SK-N-SH treated with all-trans-retinoic acid at 6 μM for 48 hours (cell line): ENCODE measurements at regions not wholly inside any gene's neighbourhood (a gene's known extent, or its start where the extent isn't known, plus 50 kb on each side); places are given as distances from the start of the nearest gene placed in this dataset.

Source experiments
- ATAC-seq: fragments of 200-7000 bp; cut with Tn5 transposase; 3 replicates; pipeline ENCODE4 v1.9.1; 2020; ENCODE audit warnings: mild to moderate bottlenecking, moderate library complexity
- BACH2 ChIP-seq: fragments of 250-450 bp; sonication (Bioruptor Pico); IDR thresholded peaks from 2 replicates; pipeline ENCODE4 v1.9.0; 2021; ENCODE audit warnings: mild to moderate bottlenecking, borderline replicate concordance
- CSDC2 ChIP-seq: fragments of 250-450 bp; sonication (Bioruptor Pico); IDR thresholded peaks from 2 replicates; pipeline ENCODE4 v1.5.0; 2020; ENCODE audit warnings: mild to moderate bottlenecking, moderate library complexity
- CSRNP3 ChIP-seq: fragments of 250-450 bp; sonication (Bioruptor Pico); IDR thresholded peaks from 2 replicates; pipeline ENCODE4 v1.5.1; 2021; ENCODE audit warnings: mild to moderate bottlenecking, moderate library complexity
- GLIS3 ChIP-seq: fragments of 250-450 bp; sonication (Bioruptor Pico); IDR thresholded peaks from 2 replicates; pipeline ENCODE4 v1.5.0; 2020; ENCODE audit warnings: mild to moderate bottlenecking, moderate library complexity
- ISL1 ChIP-seq: fragments of 250-450 bp; sonication (Bioruptor Pico); IDR thresholded peaks from 2 replicates; pipeline ENCODE4 v2.1.2; 2022; ENCODE audit warnings: mild to moderate bottlenecking, moderate library complexity
- OSR1 ChIP-seq: fragments of 250-450 bp; sonication (Bioruptor Pico); IDR thresholded peaks from 2 replicates; pipeline ENCODE4 v1.8.0; 2022; ENCODE audit warnings: moderate library complexity, mild to moderate bottlenecking, inconsistent platforms
- PPARA ChIP-seq: fragments of 250-450 bp; sonication (Bioruptor Pico); IDR thresholded peaks from 2 replicates; pipeline ENCODE4 v1.5.0; 2020; ENCODE audit warnings: mild to moderate bottlenecking, borderline replicate concordance
- SNAI2 ChIP-seq: fragments of 250-450 bp; sonication (Bioruptor Pico); IDR thresholded peaks from 2 replicates; pipeline ENCODE4 v1.5.0; 2020; ENCODE audit warnings: mild to moderate bottlenecking, moderate library complexity
- TCF4 ChIP-seq: fragments of 250-450 bp; sonication (Bioruptor Pico); IDR thresholded peaks from 2 replicates; pipeline ENCODE4 v1.8.0; 2021; ENCODE audit warnings: mild to moderate bottlenecking, moderate library complexity, borderline replicate concordance
- TOX ChIP-seq: fragments of 250-450 bp; sonication (Bioruptor Pico); IDR thresholded peaks from 2 replicates; pipeline ENCODE4 v1.8.0; 2021; ENCODE audit warnings: mild to moderate bottlenecking, moderate library complexity, borderline replicate concordance
- TSHZ2 ChIP-seq: fragments of 250-450 bp; sonication (Bioruptor Pico); IDR thresholded peaks from 2 replicates; pipeline ENCODE4 v1.5.0; 2020; ENCODE audit warnings: mild to moderate bottlenecking, moderate library complexity
- ZC3H10 ChIP-seq: fragments of 250-450 bp; sonication (Bioruptor Pico); IDR thresholded peaks from 2 replicates; pipeline ENCODE4 v1.5.1; 2021; ENCODE audit warnings: mild to moderate bottlenecking, moderate library complexity
- ZFP3 ChIP-seq: fragments of 250-450 bp; sonication (Bioruptor Pico); IDR thresholded peaks from 2 replicates; pipeline ENCODE4 v1.5.0; 2020; ENCODE audit warnings: mild to moderate bottlenecking, moderate library complexity
- ZNF565 ChIP-seq: fragments of 450-650 bp; formaldehyde crosslinking; conservative IDR thresholded peaks from 2 replicates; pipeline ENCODE4 v1.5.0; 2020; ENCODE audit warnings: low read depth, mild to moderate bottlenecking, moderate library complexity
- ZNF70 ChIP-seq: fragments of 450-650 bp; formaldehyde crosslinking; IDR thresholded peaks from 2 replicates; pipeline ENCODE4 v1.5.0; 2020; ENCODE audit warnings: mild to moderate bottlenecking, moderate library complexity
- ZNF8 ChIP-seq: fragments of 450-650 bp; formaldehyde crosslinking; IDR thresholded peaks from 2 replicates; pipeline ENCODE4 v1.5.0; 2020; ENCODE audit warnings: mild to moderate bottlenecking, moderate library complexity
- TF ChIP-seq, protein P1 (sequence below): fragments of 250-450 bp; sonication (Bioruptor Pico); IDR thresholded peaks from 2 replicates; pipeline ENCODE4 v1.5.1; 2020; ENCODE audit warnings: low read depth, mild to moderate bottlenecking, moderate library complexity
- TF ChIP-seq, protein P2 (sequence below): fragments of 250-450 bp; sonication (Bioruptor Pico); IDR thresholded peaks from 2 replicates; pipeline ENCODE4 v1.8.0; 2020; ENCODE audit warnings: mild to moderate bottlenecking, moderate library complexity, borderline replicate concordance

GRCh38 chr2:121018136-121019061, 266.6 kb downstream of the TFCP2L1 start:
- ATAC-seq: no peak
- TF ChIP-seq TSHZ2 (CRISPR knock-in tag) (no peak), OSR1 (CRISPR knock-in tag) (no peak), SNAI2 (CRISPR knock-in tag) (no peak)

- TF ChIP-seq CSRNP3 (no peak), TCF4 (CRISPR knock-in tag) (no peak), TOX (CRISPR knock-in tag) (no peak), ZC3H10 (CRISPR knock-in tag) (no peak)
- TF ChIP-seq, all 23 proteins: peak for 0
- no peak for ATAC-seq
These were observed 265.9 kb downstream of the TFCP2L1 start for GRCh38 chr2:121019071-121019470.

GRCh38 chr2:121019756-121020155, 265.2 kb downstream of the TFCP2L1 start:
- no peak for TF ChIP-seq OSR1 (CRISPR knock-in tag)
- ATAC-seq: no peak

GRCh38 chr2:121021685-121022084, 263.3 kb downstream of the TFCP2L1 start:
- no peak for ATAC-seq
- no peak for TF ChIP-seq GLIS3 (CRISPR knock-in tag)
- no peak for TF ChIP-seq CSRNP3
- TF ChIP-seq PPARA (CRISPR knock-in tag): no peak
- no peak for TF ChIP-seq TCF4 (CRISPR knock-in tag)
- no peak for TF ChIP-seq CSDC2 (CRISPR knock-in tag)
- TF ChIP-seq, protein P1, sequence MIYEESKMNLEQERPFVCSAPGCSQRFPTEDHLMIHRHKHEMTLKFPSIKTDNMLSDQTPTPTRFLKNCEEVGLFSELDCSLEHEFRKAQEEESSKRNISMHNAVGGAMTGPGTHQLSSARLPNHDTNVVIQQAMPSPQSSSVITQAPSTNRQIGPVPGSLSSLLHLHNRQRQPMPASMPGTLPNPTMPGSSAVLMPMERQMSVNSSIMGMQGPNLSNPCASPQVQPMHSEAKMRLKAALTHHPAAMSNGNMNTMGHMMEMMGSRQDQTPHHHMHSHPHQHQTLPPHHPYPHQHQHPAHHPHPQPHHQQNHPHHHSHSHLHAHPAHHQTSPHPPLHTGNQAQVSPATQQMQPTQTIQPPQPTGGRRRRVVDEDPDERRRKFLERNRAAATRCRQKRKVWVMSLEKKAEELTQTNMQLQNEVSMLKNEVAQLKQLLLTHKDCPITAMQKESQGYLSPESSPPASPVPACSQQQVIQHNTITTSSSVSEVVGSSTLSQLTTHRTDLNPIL: no peak
- TF ChIP-seq ZFP3: no peak
- no peak for TF ChIP-seq ISL1
- TF ChIP-seq ZNF8 (CRISPR knock-in tag): no peak
- TF ChIP-seq, all 23 proteins: peak for 0

DNA sequence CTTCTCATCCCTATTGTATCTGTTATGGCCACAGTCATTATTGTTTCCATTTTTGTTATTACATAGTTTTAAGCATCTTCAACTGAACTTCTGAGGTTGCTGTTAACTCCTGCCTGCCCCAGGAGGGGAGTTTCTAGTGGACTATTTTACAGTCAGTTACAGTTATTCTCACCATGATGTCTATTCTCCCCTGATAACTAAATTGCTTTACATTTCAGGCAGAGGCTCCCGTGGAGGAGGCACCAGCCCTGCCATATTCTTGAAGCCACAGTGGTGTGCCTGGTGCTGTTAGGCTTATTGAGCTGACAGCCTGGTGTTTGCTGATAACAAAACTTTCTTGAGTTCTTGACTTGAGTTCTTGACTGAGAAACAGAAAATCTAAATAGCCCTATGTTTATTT, 256.4 kb downstream of the TFCP2L1 start:
- ATAC-seq: no peak
- TF ChIP-seq ZFP3 (no peak), ZNF70 (CRISPR knock-in tag) (no peak), CSDC2 (CRISPR knock-in tag) (no peak), GLIS3 (CRISPR knock-in tag) (no peak), SNAI2 (CRISPR knock-in tag) (no peak), CSRNP3 (no peak), ZNF565 (CRISPR knock-in tag) (no peak), BACH2 (no peak)
- TF ChIP-seq, protein P2, sequence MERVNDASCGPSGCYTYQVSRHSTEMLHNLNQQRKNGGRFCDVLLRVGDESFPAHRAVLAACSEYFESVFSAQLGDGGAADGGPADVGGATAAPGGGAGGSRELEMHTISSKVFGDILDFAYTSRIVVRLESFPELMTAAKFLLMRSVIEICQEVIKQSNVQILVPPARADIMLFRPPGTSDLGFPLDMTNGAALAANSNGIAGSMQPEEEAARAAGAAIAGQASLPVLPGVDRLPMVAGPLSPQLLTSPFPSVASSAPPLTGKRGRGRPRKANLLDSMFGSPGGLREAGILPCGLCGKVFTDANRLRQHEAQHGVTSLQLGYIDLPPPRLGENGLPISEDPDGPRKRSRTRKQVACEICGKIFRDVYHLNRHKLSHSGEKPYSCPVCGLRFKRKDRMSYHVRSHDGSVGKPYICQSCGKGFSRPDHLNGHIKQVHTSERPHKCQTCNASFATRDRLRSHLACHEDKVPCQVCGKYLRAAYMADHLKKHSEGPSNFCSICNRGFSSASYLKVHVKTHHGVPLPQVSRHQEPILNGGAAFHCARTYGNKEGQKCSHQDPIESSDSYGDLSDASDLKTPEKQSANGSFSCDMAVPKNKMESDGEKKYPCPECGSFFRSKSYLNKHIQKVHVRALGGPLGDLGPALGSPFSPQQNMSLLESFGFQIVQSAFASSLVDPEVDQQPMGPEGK (CRISPR knock-in tag): no peak
- TF ChIP-seq, protein P1: no peak
